Liver (tissue), 8 donors: ENCODE measurements at regions not wholly inside any gene's neighbourhood (a gene's known extent, or its start where the extent isn't known, plus 50 kb on each side); places are given as distances from the start of the nearest gene placed in this dataset.

Experiments
- DNase-seq: peaks from one replicate; pipeline ENCODE4 v3.0.0-alpha.2; 2017; ENCODE audit warnings: low spot score
- H3K27ac ChIP-seq, 2 donors: one replicate each; pipeline ENCODE4 v1.7.0; 2013; ENCODE audit warnings: inconsistent platforms in 2 of 2, low read length in 2 of 2, control low read depth in 1 of 2, low read depth in 1 of 2, mild to moderate bottlenecking in 1 of 2
- H3K27me3 ChIP-seq, 4 donors: one replicate each; pipeline versions ENCODE4 v1.6.1 to v1.7.0; 2013; ENCODE audit warnings: low read length in 3 of 4, inconsistent platforms in 1 of 4, mild to moderate bottlenecking in 1 of 4, moderate library complexity in 1 of 4; ENCODE audit not compliant: control insufficient read depth in 4 of 4, insufficient read depth in 4 of 4
- H3K36me3 ChIP-seq, 4 donors: one replicate each; pipeline versions ENCODE4 v1.6.1 to v1.7.0; 2013; ENCODE audit warnings: low read length in 3 of 4, mild to moderate bottlenecking in 3 of 4, low read depth in 1 of 4, moderate library complexity in 1 of 4; ENCODE audit not compliant: control insufficient read depth in 4 of 4, insufficient read depth in 3 of 4
- H3K4me1 ChIP-seq, 4 donors: one replicate each; pipeline versions ENCODE4 v1.6.1 to v1.7.0; 2013; ENCODE audit warnings: low read length in 3 of 4, mild to moderate bottlenecking in 3 of 4, moderate library complexity in 1 of 4; ENCODE audit not compliant: control insufficient read depth in 4 of 4, insufficient read depth in 4 of 4
- H3K4me3 ChIP-seq, 3 donors: one replicate each; pipeline versions ENCODE4 v1.6.1 to v1.7.0; 2013; ENCODE audit warnings: low read length in 3 of 3, control low read depth in 1 of 3, low read depth in 1 of 3, mild to moderate bottlenecking in 1 of 3
- H3K9ac ChIP-seq, 2 donors: one replicate each; pipeline ENCODE4 v1.7.0; 2013; ENCODE audit warnings: low read length in 2 of 2, mild to moderate bottlenecking in 2 of 2, moderate library complexity in 2 of 2, control low read depth in 1 of 2, low read depth in 1 of 2
- H3K9me3 ChIP-seq, 4 donors: one replicate each; pipeline versions ENCODE4 v1.6.1 to v1.7.0; 2013; ENCODE audit warnings: low read length in 3 of 4; ENCODE audit not compliant: control insufficient read depth in 4 of 4
- EGR1 ChIP-seq, 2 donors: IDR thresholded peaks; 2 replicates each; pipeline ENCODE4 v1.6.1; 2016 to 2018; ENCODE audit warnings: antibody characterized with exemption in 2 of 2, low read depth in 2 of 2
- GABPA ChIP-seq, 2 donors: IDR thresholded peaks in 1 of 2; conservative IDR thresholded peaks in 1 of 2; 2 replicates each; pipeline ENCODE4 v1.6.1; 2016; ENCODE audit warnings: antibody characterized with exemption in 2 of 2, mild to moderate bottlenecking in 1 of 2, moderate library complexity in 1 of 2
- HNF4A ChIP-seq, 2 donors: conservative IDR thresholded peaks; 2 replicates each; pipeline ENCODE4 v1.6.1; 2016; ENCODE audit warnings: antibody characterized with exemption in 2 of 2, mild to moderate bottlenecking in 2 of 2
- JUND ChIP-seq, 2 donors: IDR thresholded peaks; 2 replicates each; pipeline ENCODE4 v1.6.1; 2016; ENCODE audit warnings: antibody characterized with exemption in 2 of 2
- NR2F2 ChIP-seq: IDR thresholded peaks from 2 replicates; pipeline ENCODE4 v1.6.1; 2016; ENCODE audit warnings: antibody characterized with exemption
- RXRA ChIP-seq, 2 donors: IDR thresholded peaks; 2 replicates each; pipeline ENCODE4 v1.6.1; 2017 to 2018; ENCODE audit warnings: antibody characterized with exemption in 2 of 2, mild to moderate bottlenecking in 1 of 2
- SP1 ChIP-seq: IDR thresholded peaks from 2 replicates; pipeline ENCODE4 v1.6.1; 2018; ENCODE audit warnings: antibody characterized with exemption, mild to moderate bottlenecking
- TAF1 ChIP-seq: conservative IDR thresholded peaks from 2 replicates; pipeline ENCODE4 v1.6.1; 2016; ENCODE audit warnings: antibody characterized with exemption, mild to moderate bottlenecking
- YY1 ChIP-seq: IDR thresholded peaks from 2 replicates; pipeline ENCODE4 v1.6.1; 2016; ENCODE audit warnings: antibody characterized with exemption, mild to moderate bottlenecking
- WGBS: extraction: QIAGEN DNeasy Blood & Tissue Kit; methylation state at CpG from one replicate; pipeline ENCODE4 v1.1.7; 2013; 5-methylcytosine and 5-hydroxymethylcytosine counted together
- TF ChIP-seq, protein P1 (sequence below): fragments of 150-350 bp; IDR thresholded peaks from 2 replicates; pipeline ENCODE4 v1.5.1; 2017; ENCODE audit warnings: improper control_type of control experiment, low read depth, low read length; ENCODE audit not compliant: missing input control
- TF ChIP-seq, protein P2 (sequence below): IDR thresholded peaks from 2 replicates; pipeline ENCODE4 v1.6.1; 2016; ENCODE audit warnings: antibody characterized with exemption
- TF ChIP-seq, protein P3 (sequence below): IDR thresholded peaks from 2 replicates; pipeline ENCODE4 v1.6.1; 2016; ENCODE audit warnings: antibody characterized with exemption
- TF ChIP-seq, protein P4 (sequence below): IDR thresholded peaks from 2 replicates; pipeline ENCODE4 v1.6.1; 2016; ENCODE audit warnings: antibody characterized with exemption, mild to moderate bottlenecking
- TF ChIP-seq, protein P5 (sequence below): IDR thresholded peaks from 2 replicates; pipeline ENCODE4 v1.6.1; 2016; ENCODE audit warnings: antibody characterized with exemption
- donor health status: healthy.
- donor health status: healthy.
- donor health status: healthy.
- donor health status: healthy.
- donor health status: healthy.

DNA sequence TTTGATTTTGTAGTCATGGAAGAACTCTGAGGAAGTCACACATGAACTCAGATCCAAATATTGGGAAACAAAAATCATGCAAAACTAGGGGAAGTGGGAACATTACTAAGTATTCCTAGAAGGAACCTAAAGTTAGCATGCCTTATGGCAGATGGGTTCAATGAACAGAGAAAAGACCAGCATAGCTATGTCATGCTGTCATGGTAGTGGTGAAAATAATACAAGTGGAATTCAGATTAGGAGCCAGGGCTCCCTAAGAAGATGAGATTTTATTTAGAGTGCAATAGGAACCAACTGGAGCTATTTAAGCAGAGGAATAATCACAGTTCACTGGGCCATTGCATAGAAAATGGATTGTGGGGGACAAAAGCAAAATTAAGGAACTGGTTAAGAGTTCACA lies 134.0 kb downstream of the DIO2 start:
- Histone ChIP-seq H3K36me3 (no peaks in the 10 kb centered on the region), H3K4me3 (no peak overlapping the region), H3K9me3 (peaks cover 0 to 2% (median 0%) of the 10 kb centered on the region in 4 donors), H3K27me3 (no peaks in the 10 kb centered on the region), H3K4me1 (no peaks in the 10 kb centered on the region), H3K9ac (no peak overlapping the region), H3K27ac (no peak overlapping the region)
- TF ChIP-seq YY1: no peak
- no peak for TF ChIP-seq HNF4A (conservative IDR thresholded peaks at IDR 0.05)
- TF ChIP-seq, protein P1, sequence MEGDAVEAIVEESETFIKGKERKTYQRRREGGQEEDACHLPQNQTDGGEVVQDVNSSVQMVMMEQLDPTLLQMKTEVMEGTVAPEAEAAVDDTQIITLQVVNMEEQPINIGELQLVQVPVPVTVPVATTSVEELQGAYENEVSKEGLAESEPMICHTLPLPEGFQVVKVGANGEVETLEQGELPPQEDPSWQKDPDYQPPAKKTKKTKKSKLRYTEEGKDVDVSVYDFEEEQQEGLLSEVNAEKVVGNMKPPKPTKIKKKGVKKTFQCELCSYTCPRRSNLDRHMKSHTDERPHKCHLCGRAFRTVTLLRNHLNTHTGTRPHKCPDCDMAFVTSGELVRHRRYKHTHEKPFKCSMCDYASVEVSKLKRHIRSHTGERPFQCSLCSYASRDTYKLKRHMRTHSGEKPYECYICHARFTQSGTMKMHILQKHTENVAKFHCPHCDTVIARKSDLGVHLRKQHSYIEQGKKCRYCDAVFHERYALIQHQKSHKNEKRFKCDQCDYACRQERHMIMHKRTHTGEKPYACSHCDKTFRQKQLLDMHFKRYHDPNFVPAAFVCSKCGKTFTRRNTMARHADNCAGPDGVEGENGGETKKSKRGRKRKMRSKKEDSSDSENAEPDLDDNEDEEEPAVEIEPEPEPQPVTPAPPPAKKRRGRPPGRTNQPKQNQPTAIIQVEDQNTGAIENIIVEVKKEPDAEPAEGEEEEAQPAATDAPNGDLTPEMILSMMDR: no peak
- TF ChIP-seq, protein P2, sequence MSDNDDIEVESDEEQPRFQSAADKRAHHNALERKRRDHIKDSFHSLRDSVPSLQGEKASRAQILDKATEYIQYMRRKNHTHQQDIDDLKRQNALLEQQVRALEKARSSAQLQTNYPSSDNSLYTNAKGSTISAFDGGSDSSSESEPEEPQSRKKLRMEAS: no peak
- TF ChIP-seq, protein P3, sequence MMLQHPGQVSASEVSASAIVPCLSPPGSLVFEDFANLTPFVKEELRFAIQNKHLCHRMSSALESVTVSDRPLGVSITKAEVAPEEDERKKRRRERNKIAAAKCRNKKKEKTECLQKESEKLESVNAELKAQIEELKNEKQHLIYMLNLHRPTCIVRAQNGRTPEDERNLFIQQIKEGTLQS: no peak
- TF ChIP-seq SP1: no peak
- TF ChIP-seq RXRA (IDR thresholded peaks at IDR 0.05): no peak
- TF ChIP-seq NR2F2: no peak
- TF ChIP-seq TAF1: no peak
- DNase-seq: no peak

DNA sequence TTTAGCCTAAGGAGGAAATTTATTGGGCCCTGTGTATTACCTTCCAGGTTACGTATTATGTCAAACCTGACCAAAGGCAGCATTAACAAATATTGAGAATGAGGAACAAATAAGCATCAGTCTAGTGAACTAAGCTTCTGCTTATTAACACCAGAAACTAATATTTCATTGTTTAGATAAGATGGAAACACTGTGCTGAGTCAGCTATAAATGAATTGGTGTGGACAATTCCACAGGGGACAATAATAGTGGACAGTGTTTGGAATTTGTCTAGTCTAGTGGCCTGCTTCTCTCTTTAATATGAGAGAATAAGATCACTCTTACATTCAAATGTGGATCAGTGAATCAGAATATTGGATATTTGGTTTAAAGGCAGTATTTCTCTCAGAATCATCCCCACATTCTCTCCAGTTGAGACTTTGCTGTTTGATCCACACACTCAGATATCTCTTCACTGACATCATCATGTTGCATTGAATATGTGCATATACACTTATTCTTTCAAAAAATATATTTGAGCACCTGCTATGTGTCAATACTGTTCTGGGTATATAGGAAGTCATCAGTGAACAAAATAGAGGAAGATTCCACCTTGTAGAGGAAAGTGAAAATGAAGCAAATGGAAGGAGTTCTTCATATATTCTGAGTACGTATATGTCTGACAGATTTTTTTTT lies 136.3 kb downstream of the DIO2 start:
- no peak overlapping the region for H3K27ac ChIP-seq
- TF ChIP-seq SP1 (no peak), EGR1 (IDR thresholded peaks at IDR 0.05; ENCODE audit: low read depth in 2 of 2) (no peak), NR2F2 (no peak), TAF1 (no peak), RXRA (IDR thresholded peaks at IDR 0.05) (no peak), GABPA (IDR thresholded peaks at IDR 0.05 in 1 of 2, conservative IDR thresholded peaks at IDR 0.05 in 1 of 2) (no peak), JUND (IDR thresholded peaks at IDR 0.05) (no peak), YY1 (no peak)
- TF ChIP-seq, protein P3: no peak
- TF ChIP-seq, protein P4, sequence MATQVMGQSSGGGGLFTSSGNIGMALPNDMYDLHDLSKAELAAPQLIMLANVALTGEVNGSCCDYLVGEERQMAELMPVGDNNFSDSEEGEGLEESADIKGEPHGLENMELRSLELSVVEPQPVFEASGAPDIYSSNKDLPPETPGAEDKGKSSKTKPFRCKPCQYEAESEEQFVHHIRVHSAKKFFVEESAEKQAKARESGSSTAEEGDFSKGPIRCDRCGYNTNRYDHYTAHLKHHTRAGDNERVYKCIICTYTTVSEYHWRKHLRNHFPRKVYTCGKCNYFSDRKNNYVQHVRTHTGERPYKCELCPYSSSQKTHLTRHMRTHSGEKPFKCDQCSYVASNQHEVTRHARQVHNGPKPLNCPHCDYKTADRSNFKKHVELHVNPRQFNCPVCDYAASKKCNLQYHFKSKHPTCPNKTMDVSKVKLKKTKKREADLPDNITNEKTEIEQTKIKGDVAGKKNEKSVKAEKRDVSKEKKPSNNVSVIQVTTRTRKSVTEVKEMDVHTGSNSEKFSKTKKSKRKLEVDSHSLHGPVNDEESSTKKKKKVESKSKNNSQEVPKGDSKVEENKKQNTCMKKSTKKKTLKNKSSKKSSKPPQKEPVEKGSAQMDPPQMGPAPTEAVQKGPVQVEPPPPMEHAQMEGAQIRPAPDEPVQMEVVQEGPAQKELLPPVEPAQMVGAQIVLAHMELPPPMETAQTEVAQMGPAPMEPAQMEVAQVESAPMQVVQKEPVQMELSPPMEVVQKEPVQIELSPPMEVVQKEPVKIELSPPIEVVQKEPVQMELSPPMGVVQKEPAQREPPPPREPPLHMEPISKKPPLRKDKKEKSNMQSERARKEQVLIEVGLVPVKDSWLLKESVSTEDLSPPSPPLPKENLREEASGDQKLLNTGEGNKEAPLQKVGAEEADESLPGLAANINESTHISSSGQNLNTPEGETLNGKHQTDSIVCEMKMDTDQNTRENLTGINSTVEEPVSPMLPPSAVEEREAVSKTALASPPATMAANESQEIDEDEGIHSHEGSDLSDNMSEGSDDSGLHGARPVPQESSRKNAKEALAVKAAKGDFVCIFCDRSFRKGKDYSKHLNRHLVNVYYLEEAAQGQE: no peak
- TF ChIP-seq, protein P1: no peak
- TF ChIP-seq, protein P5, sequence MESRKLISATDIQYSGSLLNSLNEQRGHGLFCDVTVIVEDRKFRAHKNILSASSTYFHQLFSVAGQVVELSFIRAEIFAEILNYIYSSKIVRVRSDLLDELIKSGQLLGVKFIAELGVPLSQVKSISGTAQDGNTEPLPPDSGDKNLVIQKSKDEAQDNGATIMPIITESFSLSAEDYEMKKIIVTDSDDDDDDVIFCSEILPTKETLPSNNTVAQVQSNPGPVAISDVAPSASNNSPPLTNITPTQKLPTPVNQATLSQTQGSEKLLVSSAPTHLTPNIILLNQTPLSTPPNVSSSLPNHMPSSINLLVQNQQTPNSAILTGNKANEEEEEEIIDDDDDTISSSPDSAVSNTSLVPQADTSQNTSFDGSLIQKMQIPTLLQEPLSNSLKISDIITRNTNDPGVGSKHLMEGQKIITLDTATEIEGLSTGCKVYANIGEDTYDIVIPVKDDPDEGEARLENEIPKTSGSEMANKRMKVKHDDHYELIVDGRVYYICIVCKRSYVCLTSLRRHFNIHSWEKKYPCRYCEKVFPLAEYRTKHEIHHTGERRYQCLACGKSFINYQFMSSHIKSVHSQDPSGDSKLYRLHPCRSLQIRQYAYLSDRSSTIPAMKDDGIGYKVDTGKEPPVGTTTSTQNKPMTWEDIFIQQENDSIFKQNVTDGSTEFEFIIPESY: no peak
- TF ChIP-seq, protein P2: no peak
- no peaks in the 10 kb centered on the region for H3K27me3 ChIP-seq
- no peak overlapping the region for H3K9ac ChIP-seq
- 85% methylated on average over 2 of the region's 2 CpGs for WGBS
- DNase-seq: no peak
- no peaks in the 10 kb centered on the region for H3K36me3 ChIP-seq
- H3K4me3 ChIP-seq: no peak overlapping the region
- H3K9me3 ChIP-seq: peaks cover 0 to 6% (median 3%) of the 10 kb centered on the region in 4 donors
- H3K4me1 ChIP-seq: no peaks in the 10 kb centered on the region
